ENCODE measurements at regions not wholly inside any gene's neighbourhood (a gene's known extent, or its start where the extent isn't known, plus 50 kb on each side); places are given as distances from the start of the nearest gene placed in this dataset.

DNA sequence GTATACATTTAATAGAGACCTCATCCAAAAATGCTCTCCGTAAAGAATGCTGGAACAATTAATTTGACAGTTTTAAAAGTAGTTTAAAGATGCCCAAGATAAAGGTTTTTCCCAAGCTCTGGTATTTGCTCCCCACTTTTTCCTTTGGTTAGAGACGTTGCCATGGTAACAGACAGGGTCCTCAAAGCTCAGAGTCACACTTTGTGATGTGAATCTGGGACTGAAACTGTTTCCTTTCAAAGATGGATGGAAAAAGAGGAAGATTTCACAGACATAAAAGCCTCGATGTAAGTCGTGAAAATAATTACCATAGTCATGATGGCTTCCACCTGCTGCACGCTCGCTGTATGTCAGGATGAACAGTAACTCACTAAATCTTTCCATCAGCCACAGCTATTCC, 229.5 kb downstream of the MSX2 start:
- TF ChIP-seq EZH2phosphoT487 (IDR thresholded peaks at IDR 0.05; ENCODE audit: borderline replicate concordance), result no peak
- TF ChIP-seq, protein P1, sequence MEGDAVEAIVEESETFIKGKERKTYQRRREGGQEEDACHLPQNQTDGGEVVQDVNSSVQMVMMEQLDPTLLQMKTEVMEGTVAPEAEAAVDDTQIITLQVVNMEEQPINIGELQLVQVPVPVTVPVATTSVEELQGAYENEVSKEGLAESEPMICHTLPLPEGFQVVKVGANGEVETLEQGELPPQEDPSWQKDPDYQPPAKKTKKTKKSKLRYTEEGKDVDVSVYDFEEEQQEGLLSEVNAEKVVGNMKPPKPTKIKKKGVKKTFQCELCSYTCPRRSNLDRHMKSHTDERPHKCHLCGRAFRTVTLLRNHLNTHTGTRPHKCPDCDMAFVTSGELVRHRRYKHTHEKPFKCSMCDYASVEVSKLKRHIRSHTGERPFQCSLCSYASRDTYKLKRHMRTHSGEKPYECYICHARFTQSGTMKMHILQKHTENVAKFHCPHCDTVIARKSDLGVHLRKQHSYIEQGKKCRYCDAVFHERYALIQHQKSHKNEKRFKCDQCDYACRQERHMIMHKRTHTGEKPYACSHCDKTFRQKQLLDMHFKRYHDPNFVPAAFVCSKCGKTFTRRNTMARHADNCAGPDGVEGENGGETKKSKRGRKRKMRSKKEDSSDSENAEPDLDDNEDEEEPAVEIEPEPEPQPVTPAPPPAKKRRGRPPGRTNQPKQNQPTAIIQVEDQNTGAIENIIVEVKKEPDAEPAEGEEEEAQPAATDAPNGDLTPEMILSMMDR (conservative IDR thresholded peaks at IDR 0.05; ENCODE audit: low read length), result no peak
